ENCODE measurements at regions not wholly inside any gene's neighbourhood (a gene's known extent, or its start where the extent isn't known, plus 50 kb on each side); places are given as distances from the start of the nearest gene placed in this dataset.

DNA sequence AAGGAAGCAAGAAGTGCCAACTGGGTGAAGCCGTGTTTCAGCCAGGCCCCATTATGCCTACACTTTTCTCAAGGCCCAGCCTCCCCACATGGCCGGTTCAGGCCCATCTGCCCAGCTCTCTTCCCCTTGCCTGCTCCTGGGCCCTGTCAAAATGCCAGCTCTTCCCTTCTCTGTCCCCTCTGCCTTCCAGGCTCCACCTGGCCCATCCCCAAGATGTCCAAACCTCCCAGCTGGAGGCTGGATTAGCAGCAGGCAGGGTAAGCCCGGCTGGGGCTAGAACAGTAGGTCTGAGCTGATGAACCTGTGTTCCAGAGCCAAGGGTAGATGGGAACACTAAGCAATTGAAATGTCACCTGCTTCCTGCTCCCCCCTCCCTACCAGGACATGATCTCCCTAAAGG is 64.1 kb upstream of the HSPA9 start:
- TF ChIP-seq, protein P1, sequence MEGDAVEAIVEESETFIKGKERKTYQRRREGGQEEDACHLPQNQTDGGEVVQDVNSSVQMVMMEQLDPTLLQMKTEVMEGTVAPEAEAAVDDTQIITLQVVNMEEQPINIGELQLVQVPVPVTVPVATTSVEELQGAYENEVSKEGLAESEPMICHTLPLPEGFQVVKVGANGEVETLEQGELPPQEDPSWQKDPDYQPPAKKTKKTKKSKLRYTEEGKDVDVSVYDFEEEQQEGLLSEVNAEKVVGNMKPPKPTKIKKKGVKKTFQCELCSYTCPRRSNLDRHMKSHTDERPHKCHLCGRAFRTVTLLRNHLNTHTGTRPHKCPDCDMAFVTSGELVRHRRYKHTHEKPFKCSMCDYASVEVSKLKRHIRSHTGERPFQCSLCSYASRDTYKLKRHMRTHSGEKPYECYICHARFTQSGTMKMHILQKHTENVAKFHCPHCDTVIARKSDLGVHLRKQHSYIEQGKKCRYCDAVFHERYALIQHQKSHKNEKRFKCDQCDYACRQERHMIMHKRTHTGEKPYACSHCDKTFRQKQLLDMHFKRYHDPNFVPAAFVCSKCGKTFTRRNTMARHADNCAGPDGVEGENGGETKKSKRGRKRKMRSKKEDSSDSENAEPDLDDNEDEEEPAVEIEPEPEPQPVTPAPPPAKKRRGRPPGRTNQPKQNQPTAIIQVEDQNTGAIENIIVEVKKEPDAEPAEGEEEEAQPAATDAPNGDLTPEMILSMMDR (conservative IDR thresholded peaks at IDR 0.05) = no peak
- TF ChIP-seq EZH2 (IDR thresholded peaks at IDR 0.05; ENCODE audit: low read depth) = no peak

All from PC-9 (cell line).